Left lung (tissue), 4 donors: ENCODE measurements at regions not wholly inside any gene's neighbourhood (a gene's known extent, or its start where the extent isn't known, plus 50 kb on each side); places are given as distances from the start of the nearest gene placed in this dataset.
A peak's percentile ranks its signal among the peaks of the same experiment; 100 is the strongest.

Experiments used
- ATAC-seq: fragments of 200-7000 bp; cut with Tn5 transposase; one replicate; pipeline ENCODE4 v1.9.1; 2020; ENCODE audit warnings: moderate library complexity
- DNase-seq, 4 donors: peaks; one replicate each; pipeline ENCODE4 v3.0.0-alpha.2; 2013 to 2020
- H3K27ac ChIP-seq, 2 donors: fragments of 200-600 bp; sonication (generic) in 1 of 2; one replicate each; pipeline versions ENCODE4 v1.5.0 to v1.8.0; 2020 to 2021
- H3K27me3 ChIP-seq, 2 donors: fragments of 200-600 bp; sonication (generic) in 1 of 2; one replicate each; pipeline versions ENCODE4 v1.5.0 to v1.8.0; 2020 to 2021
- H3K36me3 ChIP-seq, 2 donors: fragments of 200-600 bp; sonication (generic) in 1 of 2; one replicate each; pipeline versions ENCODE4 v1.5.0 to v1.8.0; 2020 to 2021
- H3K4me1 ChIP-seq, 2 donors: fragments of 200-600 bp; one replicate each; pipeline ENCODE4 v1.8.0; 2021
- H3K4me3 ChIP-seq, 2 donors: fragments of 200-600 bp; sonication (generic) in 1 of 2; one replicate each; pipeline versions ENCODE4 v1.5.0 to v1.8.0; 2020 to 2021; ENCODE audit warnings: mild to moderate bottlenecking in 1 of 2
- H3K9me3 ChIP-seq, 2 donors: fragments of 200-600 bp; sonication (generic) in 1 of 2; one replicate each; pipeline versions ENCODE4 v1.5.0 to v1.8.0; 2020 to 2021
- CTCF ChIP-seq, 2 donors: fragments of 200-600 bp; sonication (generic) in 1 of 2; IDR thresholded peaks; one replicate each; pipeline versions ENCODE4 v1.5.0 to v1.8.0; 2021; ENCODE audit warnings: antibody characterized with exemption in 2 of 2
- intact Hi-C, 2 donors: fragments of 100-400 bp; cut with DNase I; formaldehyde crosslinking; loops; one replicate each; pipeline versions ENCODE4 v1.11.2 to v1.14.2; 2022
- donor health status: DM: no; HTN: yes; CAD: no.
- donor health status: DM: no; HTN: no; CAD: no.

DNA sequence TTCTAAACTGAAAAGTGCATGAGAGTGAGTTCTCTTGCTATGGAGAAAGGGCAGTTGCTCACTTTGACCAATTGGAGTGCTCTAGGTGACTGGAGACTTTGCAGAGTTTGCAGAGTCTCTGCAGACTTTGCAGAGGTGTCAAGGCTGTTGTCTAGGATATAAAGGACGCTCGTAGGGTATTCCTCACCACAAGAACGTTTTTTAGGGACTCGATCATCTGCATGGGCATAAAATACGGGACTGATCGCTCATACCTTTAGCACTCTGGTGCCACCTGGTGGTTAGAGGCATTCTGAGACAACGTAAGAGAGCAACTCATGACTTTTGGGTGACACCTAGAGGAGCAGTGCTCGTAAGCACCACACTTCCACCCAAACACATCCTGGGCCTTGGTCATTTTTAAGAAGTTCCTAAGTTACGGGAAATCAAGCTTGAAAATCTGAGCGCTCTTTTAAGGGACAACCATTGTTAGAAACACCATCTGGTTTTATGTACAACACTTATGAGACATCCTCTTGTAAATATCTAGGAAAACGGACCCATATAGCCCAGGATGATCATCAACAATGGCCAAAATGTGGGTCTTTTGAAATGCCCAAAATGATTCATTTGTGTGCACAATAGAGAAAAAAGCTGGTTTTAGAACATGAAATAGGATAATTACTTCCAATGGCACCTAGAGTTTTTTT is 51.6 kb upstream of the XCR1 start:
- H3K27me3 ChIP-seq = no peaks in the 10 kb centered on the region
- TF ChIP-seq CTCF (IDR thresholded peaks at IDR 0.05) = peak; percentile 94 to 95
- DNase-seq (peak in 3 of 4 donors; percentile 87 to 94 (median 87)), ATAC-seq (peak; percentile 99)
- H3K27ac ChIP-seq = peak overlapping the region in 1 of 2 donors; percentile 13
- H3K9me3 ChIP-seq = no peaks in the 10 kb centered on the region
- H3K36me3 ChIP-seq = no peaks in the 10 kb centered on the region
- intact Hi-C loops = loop anchor here in 1 of 2 donors (2.0 kb wide), 1 partner anchor 140 kb away; no protein-coding TSS in a partner anchor
- H3K4me3 ChIP-seq = no peak overlapping the region
- peaks cover 5 to 31% of the 10 kb centered on the region in 2 donors for H3K4me1 ChIP-seq
